H9 (cell line): ENCODE measurements at regions not wholly inside any gene's neighbourhood (a gene's known extent, or its start where the extent isn't known, plus 50 kb on each side); places are given as distances from the start of the nearest gene placed in this dataset.

ENCODE experiments used
- DNase-seq: peaks from one replicate; pipeline ENCODE4 v3.0.0-alpha.2; 2017
- H2AFZ ChIP-seq: one replicate; pipeline ENCODE4 v1.6.1; 2013; ENCODE audit warnings: mild to moderate bottlenecking, low read length, control low read depth, moderate library complexity
- H2AK5ac ChIP-seq: 2 replicates; pipeline ENCODE4 v1.6.1; 2013; ENCODE audit warnings: low read length, control low read depth, mixed read lengths; ENCODE audit not compliant: insufficient read length
- H2BK120ac ChIP-seq: one replicate; pipeline ENCODE4 v1.6.1; 2013; ENCODE audit warnings: low read depth, mild to moderate bottlenecking, low read length, control low read depth, inconsistent platforms; ENCODE audit not compliant: poor library complexity, severe bottlenecking
- H2BK12ac ChIP-seq: 2 replicates; pipeline ENCODE4 v1.6.1; 2013; ENCODE audit warnings: low read length, control low read depth, mixed read lengths, low read depth; ENCODE audit not compliant: insufficient read length
- H2BK15ac ChIP-seq: 2 replicates; pipeline ENCODE4 v1.6.1; 2013; ENCODE audit warnings: low read depth, low read length, control low read depth
- H2BK20ac ChIP-seq: one replicate; pipeline ENCODE4 v1.6.1; 2013; ENCODE audit warnings: low read depth, mild to moderate bottlenecking, low read length, control low read depth, inconsistent platforms; ENCODE audit not compliant: poor library complexity, severe bottlenecking
- H2BK5ac ChIP-seq: 2 replicates; pipeline ENCODE4 v1.6.1; 2013; ENCODE audit warnings: low read length, control low read depth, mixed read lengths; ENCODE audit not compliant: insufficient read length
- H3K14ac ChIP-seq: 2 replicates; pipeline ENCODE4 v1.6.1; 2013; ENCODE audit warnings: low read length, control low read depth; ENCODE audit not compliant: insufficient read depth
- H3K18ac ChIP-seq: 2 replicates; pipeline ENCODE4 v1.6.1; 2013; ENCODE audit warnings: low read depth, mild to moderate bottlenecking, mixed read lengths, low read length, control low read depth; ENCODE audit not compliant: insufficient read length
- H3K23ac ChIP-seq: 2 replicates; pipeline ENCODE4 v1.6.1; 2013; ENCODE audit warnings: low read length, control low read depth, mixed read lengths, low read depth; ENCODE audit not compliant: insufficient read length
- H3K23me2 ChIP-seq: 2 replicates; pipeline ENCODE4 v1.6.1; 2013; ENCODE audit warnings: low read depth, mild to moderate bottlenecking, mixed read lengths, low read length, control low read depth; ENCODE audit not compliant: insufficient read length, poor library complexity, severe bottlenecking
- H3K27ac ChIP-seq: 2 replicates; pipeline ENCODE4 v1.5.1; 2013; ENCODE audit warnings: low read length, control low read depth, mixed read lengths, low read depth; ENCODE audit not compliant: insufficient read length
- H3K27me3 ChIP-seq: 2 replicates; pipeline ENCODE4 v1.6.1; 2013; ENCODE audit warnings: low read length, control low read depth, inconsistent platforms; ENCODE audit not compliant: insufficient read depth
- H3K4ac ChIP-seq: 2 replicates; pipeline ENCODE4 v1.6.1; 2013; ENCODE audit warnings: low read depth, mild to moderate bottlenecking, control low read depth, inconsistent platforms, low read length, moderate library complexity
- H3K4me1 ChIP-seq: 2 replicates; pipeline ENCODE4 v1.6.1; 2013; ENCODE audit warnings: low read length, control low read depth, inconsistent platforms; ENCODE audit not compliant: insufficient read depth
- H3K4me2 ChIP-seq: 2 replicates; pipeline ENCODE4 v1.6.1; 2013; ENCODE audit warnings: low read length, control low read depth, mixed read lengths; ENCODE audit not compliant: insufficient read length, insufficient read depth
- H3K56ac ChIP-seq: 2 replicates; pipeline ENCODE4 v1.6.1; 2013; ENCODE audit warnings: low read depth, mild to moderate bottlenecking, mixed read lengths, low read length, control low read depth; ENCODE audit not compliant: insufficient read length
- H3K79me1 ChIP-seq: 2 replicates; pipeline ENCODE4 v1.6.1; 2013; ENCODE audit warnings: low read depth, mild to moderate bottlenecking, moderate library complexity, low read length, control low read depth, inconsistent platforms; ENCODE audit not compliant: insufficient read depth, poor library complexity, severe bottlenecking
- H3K79me2 ChIP-seq: 2 replicates; pipeline ENCODE4 v1.6.1; 2013; ENCODE audit warnings: low read length, control low read depth, inconsistent platforms; ENCODE audit not compliant: insufficient read depth
- H3K9ac ChIP-seq: 2 replicates; pipeline ENCODE4 v1.6.1; 2013; ENCODE audit warnings: low read length, control low read depth, mixed read lengths; ENCODE audit not compliant: insufficient read length; ENCODE audit errors: extremely low read depth
- H3K9me3 ChIP-seq: one replicate; pipeline ENCODE4 v1.6.1; 2013; ENCODE audit warnings: low read depth, low read length, inconsistent platforms; ENCODE audit not compliant: control insufficient read depth
- H3T11ph ChIP-seq: one replicate; pipeline ENCODE4 v1.6.1; 2013; ENCODE audit warnings: mild to moderate bottlenecking, low read length, control low read depth, inconsistent platforms
- H4K20me1 ChIP-seq: one replicate; pipeline ENCODE4 v1.6.1; 2013; ENCODE audit not compliant: control insufficient read depth, insufficient read length, insufficient read depth
- H4K5ac ChIP-seq: 2 replicates; pipeline ENCODE4 v1.6.1; 2013; ENCODE audit warnings: low read depth, mild to moderate bottlenecking, mixed read lengths, low read length, control low read depth; ENCODE audit not compliant: insufficient read length
- H4K8ac ChIP-seq: replicated peaks from 2 replicates; pipeline ENCODE4 v1.6.1; 2013; ENCODE audit warnings: low read length, control low read depth, mixed read lengths, low read depth; ENCODE audit not compliant: insufficient read length
- H4K91ac ChIP-seq: 2 replicates; pipeline ENCODE4 v1.6.1; 2013; ENCODE audit warnings: low read depth, mild to moderate bottlenecking, moderate library complexity, mixed read lengths, low read length, control low read depth; ENCODE audit not compliant: insufficient read length
- H3K27ac Mint-ChIP-seq, 3 experiments: 2 replicates in 2 of 3; 3 replicates in 1 of 3; pipeline ENCODE4 v1.8.0; 2020 to 2021; ENCODE audit warnings: mixed read lengths in 3 of 3, mild to moderate bottlenecking in 1 of 3, moderate library complexity in 1 of 3
- H3K27me3 Mint-ChIP-seq: 2 replicates; pipeline ENCODE4 v1.8.0; 2021; ENCODE audit warnings: low read depth, mild to moderate bottlenecking, moderate library complexity, mixed read lengths
- H3K36me3 Mint-ChIP-seq, 3 experiments: 2 replicates in 2 of 3; 3 replicates in 1 of 3; pipeline ENCODE4 v1.8.0; 2020 to 2021; ENCODE audit warnings: low read depth in 3 of 3, mixed read lengths in 3 of 3; ENCODE audit not compliant: insufficient read depth in 1 of 3
- H3K4me1 Mint-ChIP-seq, 2 experiments: 2 replicates each; pipeline ENCODE4 v1.8.0; 2020; ENCODE audit warnings: mixed read lengths in 2 of 2
- H3K4me3 Mint-ChIP-seq, 2 experiments: 2 replicates in 1 of 2; 3 replicates in 1 of 2; pipeline ENCODE4 v1.8.0; 2020 to 2021; ENCODE audit warnings: mild to moderate bottlenecking in 2 of 2, mixed read lengths in 2 of 2, moderate library complexity in 1 of 2
- H3K9me3 Mint-ChIP-seq, 2 experiments: 2 replicates in 1 of 2; 3 replicates in 1 of 2; pipeline ENCODE4 v1.8.0; 2020; ENCODE audit warnings: mild to moderate bottlenecking in 2 of 2, mixed read lengths in 2 of 2, moderate library complexity in 1 of 2
- CTCF ChIP-seq: fragments of 200-600 bp; sonication (generic); conservative IDR thresholded peaks from 3 replicates; pipeline ENCODE4 v1.8.0; 2021; ENCODE audit warnings: antibody characterized with exemption, mild to moderate bottlenecking
- WGBS: extraction: QIAGEN DNeasy Blood & Tissue Kit; methylation state at CpG from one replicate; pipeline ENCODE4 v1.1.7; 2013; ENCODE audit warnings: missing lambda C conversion rate, low lambda C conversion rate, mixed read lengths; ENCODE audit not compliant: insufficient read length; ENCODE audit errors: extremely low coverage; 5-methylcytosine and 5-hydroxymethylcytosine counted together

- Histone ChIP-seq H3K18ac (no peak overlapping the region), H3K56ac (no peak overlapping the region), H2BK20ac (no peak overlapping the region), H2BK12ac (no peak overlapping the region), H2AK5ac (no peak overlapping the region), H3K23ac (no peak overlapping the region), H4K20me1 (no peaks in the 10 kb centered on the region), H3K14ac (no peak overlapping the region), H2BK120ac (no peak overlapping the region), H4K5ac (no peak overlapping the region), H3K27me3 (no peaks in the 10 kb centered on the region), H2AFZ (no peak overlapping the region), H2BK5ac (no peak overlapping the region), H4K91ac (no peak overlapping the region), H3K4ac (no peak overlapping the region), H3K23me2 (no peaks in the 10 kb centered on the region), H3K27ac (no peak overlapping the region), H3K9ac (no peak overlapping the region), H3K9me3 (no peaks in the 10 kb centered on the region), H3K79me2 (no peaks in the 10 kb centered on the region), H3K4me1 (no peaks in the 10 kb centered on the region), H3K4me2 (no peak overlapping the region), H3T11ph (no peak overlapping the region), H3K79me1 (no peaks in the 10 kb centered on the region), H4K8ac (no peak overlapping the region), H2BK15ac (no peak overlapping the region)
- Mint-ChIP-seq H3K9me3 (no peaks in the 10 kb centered on the region), H3K4me3 (no peak overlapping the region), H3K4me1 (no peaks in the 10 kb centered on the region), H3K27me3 (peaks cover 14% of the 10 kb centered on the region), H3K27ac (no peak overlapping the region), H3K36me3 (no peaks in the 10 kb centered on the region)
- TF ChIP-seq CTCF: no peak
- WGBS: no CpG with 5 or more reads among the region's 10 CpGs
- DNase-seq: no peak
These were observed 439.6 kb downstream of the TNS3 start for GRCh38 chr7:47142169-47142866.
